Ectodermal cell (in vitro differentiated cells): ENCODE measurements at regions not wholly inside any gene's neighbourhood (a gene's known extent, or its start where the extent isn't known, plus 50 kb on each side); places are given as distances from the start of the nearest gene placed in this dataset.

Source experiments
- H3K27ac ChIP-seq: 2 replicates; pipeline ENCODE4 v1.7.0; 2013; ENCODE audit warnings: mild to moderate bottlenecking, low read depth, low read length; ENCODE audit not compliant: insufficient read depth, poor library complexity, severe bottlenecking
- H3K27me3 ChIP-seq: 2 replicates; pipeline ENCODE4 v1.7.0; 2013; ENCODE audit warnings: mild to moderate bottlenecking, low read length; ENCODE audit not compliant: insufficient read depth, control insufficient read depth, poor library complexity, severe bottlenecking
- H3K36me3 ChIP-seq: one replicate; pipeline ENCODE4 v1.7.0; 2013; ENCODE audit warnings: low read length; ENCODE audit not compliant: control insufficient read depth, insufficient read depth
- H3K4me1 ChIP-seq: one replicate; pipeline ENCODE4 v1.7.0; 2013; ENCODE audit warnings: low read length; ENCODE audit not compliant: control insufficient read depth, insufficient read depth
- H3K4me3 ChIP-seq: 2 replicates; pipeline ENCODE4 v1.7.0; 2013; ENCODE audit warnings: low read depth, low read length, control low read depth; ENCODE audit not compliant: insufficient read depth
- H3K9me3 ChIP-seq: 2 replicates; pipeline ENCODE4 v1.7.0; 2013; ENCODE audit warnings: mild to moderate bottlenecking, low read length, moderate library complexity; ENCODE audit not compliant: control insufficient read depth
- WGBS, 2 experiments: methylation state at CpG; one replicate each; pipeline ENCODE4 v1.1.7; 2013; ENCODE audit warnings: missing lambda C conversion rate in 2 of 2; 5-methylcytosine and 5-hydroxymethylcytosine counted together

GRCh38 chrX:42420426-42420825 is 357.5 kb downstream of the PPP1R2C start:
- Histone ChIP-seq H3K4me1 (no peaks in the 10 kb centered on the region), H3K27me3 (no peaks in the 10 kb centered on the region), H3K9me3 (no peaks in the 10 kb centered on the region), H3K27ac (no peak overlapping the region), H3K36me3 (no peaks in the 10 kb centered on the region), H3K4me3 (no peak overlapping the region)
- WGBS, 2 experiments: 94 to 99% methylated on average over 3 to 4 of the region's 4 CpGs

GRCh38 chrX:42415636-42416035 is 362.3 kb downstream of the PPP1R2C start:
- no peaks in the 10 kb centered on the region for H3K4me1 ChIP-seq
- H3K27ac ChIP-seq: no peak overlapping the region
- no peaks in the 10 kb centered on the region for H3K27me3 ChIP-seq
- WGBS, 2 experiments: 88 to 95% methylated on average over 2 of the region's 2 CpGs
- H3K36me3 ChIP-seq: no peaks in the 10 kb centered on the region
- H3K9me3 ChIP-seq: no peaks in the 10 kb centered on the region
- H3K4me3 ChIP-seq: no peak overlapping the region

DNA sequence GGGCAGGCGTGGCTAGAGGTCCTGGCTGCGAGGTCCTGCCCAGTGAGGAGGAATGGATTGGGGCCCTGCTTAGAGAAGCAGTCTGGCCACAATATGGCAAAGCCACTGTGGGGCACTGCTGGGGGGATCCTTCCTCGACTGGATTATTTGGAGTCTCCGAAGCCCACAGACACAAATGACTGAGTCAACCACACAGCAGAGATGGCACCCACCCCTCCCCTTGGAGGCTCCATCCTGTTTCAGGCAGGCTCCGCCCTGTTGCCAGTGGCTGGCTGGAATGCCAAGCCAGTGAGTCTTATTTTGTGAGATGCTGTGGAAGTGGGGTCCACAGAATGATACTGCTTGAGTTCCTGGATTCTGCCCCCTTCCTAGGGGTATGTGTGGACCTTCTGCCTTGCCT is 363.9 kb downstream of the PPP1R2C start:
- Histone ChIP-seq H3K36me3 (no peaks in the 10 kb centered on the region), H3K9me3 (no peaks in the 10 kb centered on the region), H3K27ac (no peak overlapping the region), H3K27me3 (no peaks in the 10 kb centered on the region), H3K4me3 (no peak overlapping the region), H3K4me1 (no peaks in the 10 kb centered on the region)
- 94 to 95% methylated on average over 5 of the region's 5 CpGs for WGBS, 2 experiments

DNA sequence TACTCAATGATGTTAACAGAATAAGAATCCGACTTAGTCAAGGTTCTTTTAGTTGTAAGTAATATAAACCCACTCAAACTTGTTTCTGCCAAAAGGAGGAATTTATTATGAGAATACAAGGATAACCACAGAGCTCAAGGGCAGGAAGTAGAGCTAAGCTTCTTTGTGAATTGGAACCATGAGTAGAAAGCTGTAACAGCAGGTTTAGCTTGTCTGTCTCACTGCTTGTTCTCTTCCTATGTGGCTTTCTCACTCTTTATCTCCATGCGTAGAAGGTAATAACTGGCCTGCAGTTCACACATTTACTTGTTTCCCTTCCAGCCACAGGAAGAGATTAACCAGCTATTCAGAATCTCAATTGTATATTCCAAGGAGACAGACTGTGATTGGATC is 378.3 kb downstream of the PPP1R2C start:
- Histone ChIP-seq H3K36me3 (no peaks in the 10 kb centered on the region), H3K4me3 (no peak overlapping the region), H3K9me3 (no peaks in the 10 kb centered on the region), H3K4me1 (no peaks in the 10 kb centered on the region), H3K27me3 (no peaks in the 10 kb centered on the region), H3K27ac (no peak overlapping the region)
- 92 to 100% methylated on average over 1 of the region's 2 CpGs for whole genome bisulfite sequencing, 2 experiments

- H3K4me3 ChIP-seq: no peak overlapping the region
- H3K27ac ChIP-seq: no peak overlapping the region
- no peaks in the 10 kb centered on the region for H3K9me3 ChIP-seq
- H3K27me3 ChIP-seq: no peaks in the 10 kb centered on the region
- 94 to 97% methylated on average over 7 to 8 of the region's 8 CpGs for WGBS, 2 experiments
- no peaks in the 10 kb centered on the region for H3K4me1 ChIP-seq
- no peaks in the 10 kb centered on the region for H3K36me3 ChIP-seq
These were observed 378.9 kb downstream of the PPP1R2C start for GRCh38 chrX:42398967-42399631.

DNA sequence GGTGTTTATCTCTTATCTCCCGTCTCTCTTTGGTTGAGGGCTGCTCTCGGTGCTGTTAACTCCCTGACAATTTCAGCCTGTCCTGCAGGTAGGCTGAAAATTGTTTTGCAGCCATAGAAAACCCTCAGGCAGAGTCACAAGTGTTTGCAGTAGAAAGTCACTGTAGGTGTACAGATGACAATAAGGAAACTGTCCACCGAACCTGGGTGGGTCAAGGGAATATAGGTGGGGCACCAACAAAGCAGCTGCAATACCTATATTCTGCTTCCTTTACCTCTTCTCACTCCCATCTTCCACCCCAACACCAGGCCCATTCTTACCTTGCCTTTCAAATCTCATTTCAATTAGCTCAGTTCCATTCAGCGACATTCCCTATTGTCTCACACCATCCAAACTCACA is 381.8 kb downstream of the PPP1R2C start:
- Histone ChIP-seq H3K4me3 (no peak overlapping the region), H3K36me3 (no peaks in the 10 kb centered on the region), H3K9me3 (no peaks in the 10 kb centered on the region), H3K4me1 (no peaks in the 10 kb centered on the region), H3K27me3 (no peaks in the 10 kb centered on the region), H3K27ac (no peak overlapping the region)
- WGBS, 2 experiments: 95 to 97% methylated on average over 3 to 4 of the region's 4 CpGs

DNA sequence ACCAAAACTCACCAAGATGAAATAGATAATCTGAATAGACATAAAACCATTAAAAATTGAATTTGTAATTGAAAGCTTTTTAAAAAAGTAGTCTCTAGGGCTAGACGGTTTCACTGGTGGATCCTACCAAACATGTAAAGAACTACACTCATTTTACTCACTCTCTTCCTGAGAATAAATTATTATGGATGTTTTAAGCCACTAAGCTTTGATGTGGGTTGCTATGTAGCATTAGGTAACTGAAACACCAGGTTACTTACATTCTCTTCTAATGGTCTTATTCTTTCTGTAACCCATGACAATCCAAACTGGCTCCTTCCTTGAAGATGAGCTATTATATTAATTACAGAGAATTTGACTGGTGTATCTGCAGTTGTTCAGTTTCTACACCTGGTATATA is 385.1 kb downstream of the PPP1R2C start:
- Histone ChIP-seq H3K4me3 (no peak overlapping the region), H3K4me1 (no peaks in the 10 kb centered on the region), H3K36me3 (no peaks in the 10 kb centered on the region), H3K9me3 (no peaks in the 10 kb centered on the region), H3K27me3 (no peaks in the 10 kb centered on the region), H3K27ac (no peak overlapping the region)
- WGBS, 2 experiments: no CpG with 5 or more reads among the region's 1 CpG

GRCh38 chrX:42386681-42387080 is 391.3 kb downstream of the PPP1R2C start:
- H3K9me3 ChIP-seq: no peaks in the 10 kb centered on the region
- 88% methylated on average over 2 of the region's 2 CpGs; no CpG with 5 or more reads in 1 of the 2 experiments for WGBS, 2 experiments
- no peak overlapping the region for H3K4me3 ChIP-seq
- no peak overlapping the region for H3K27ac ChIP-seq
- H3K36me3 ChIP-seq: no peaks in the 10 kb centered on the region
- no peaks in the 10 kb centered on the region for H3K4me1 ChIP-seq
- no peaks in the 10 kb centered on the region for H3K27me3 ChIP-seq

GRCh38 chrX:42385730-42386129 is 392.2 kb downstream of the PPP1R2C start:
- H3K9me3 ChIP-seq: no peaks in the 10 kb centered on the region
- H3K4me3 ChIP-seq: no peak overlapping the region
- H3K36me3 ChIP-seq: no peaks in the 10 kb centered on the region
- H3K4me1 ChIP-seq: no peaks in the 10 kb centered on the region
- H3K27ac ChIP-seq: no peak overlapping the region
- WGBS, 2 experiments: 87 to 95% methylated on average over 2 of the region's 2 CpGs
- H3K27me3 ChIP-seq: no peaks in the 10 kb centered on the region

- WGBS, 2 experiments: 100% methylated on average over 1 of the region's 1 CpG
- Histone ChIP-seq H3K27ac (no peak overlapping the region), H3K4me1 (no peaks in the 10 kb centered on the region), H3K9me3 (no peaks in the 10 kb centered on the region), H3K36me3 (no peaks in the 10 kb centered on the region), H3K27me3 (no peaks in the 10 kb centered on the region), H3K4me3 (no peak overlapping the region)
These were observed 393.0 kb downstream of the PPP1R2C start for GRCh38 chrX:42384956-42385355.

- Histone ChIP-seq H3K4me3 (no peak overlapping the region), H3K27ac (no peak overlapping the region), H3K9me3 (no peaks in the 10 kb centered on the region), H3K27me3 (no peaks in the 10 kb centered on the region), H3K4me1 (no peaks in the 10 kb centered on the region), H3K36me3 (no peaks in the 10 kb centered on the region)
- WGBS, 2 experiments: 100% methylated on average over 1 of the region's 1 CpG; no CpG with 5 or more reads in 1 of the 2 experiments
These were observed 399.1 kb downstream of the PPP1R2C start for GRCh38 chrX:42378857-42379256.
